IMR-90 (cell line): ENCODE measurements at regions not wholly inside any gene's neighbourhood (a gene's known extent, or its start where the extent isn't known, plus 50 kb on each side); places are given as distances from the start of the nearest gene placed in this dataset.

Experiments used
- ATAC-seq: fragments of 200-7000 bp; cut with Tn5 transposase; 2 replicates; pipeline ENCODE4 v1.9.1; 2020; ENCODE audit warnings: low read depth, mild to moderate bottlenecking, moderate library complexity
- BruUV-seq: library from RNA; stranded (reverse); fragments of 400-500 nt; replicated peaks from 2 replicates; lab custom pipeline; 2021; lab: Mats Ljungman, UMichigan
- CTCF ChIA-PET: fragments of 300-600 bp; formaldehyde crosslinking; extraction: SDS; loops from one replicate; lab custom pipeline; 2021; ENCODE audit warnings: antibody characterized with exemption; lab: Yijun Ruan, JAX
- POLR2A ChIA-PET: fragments of 300-600 bp; sonication (Branson Sonifier 250); formaldehyde crosslinking; loops from one replicate; lab custom pipeline; 2022; ENCODE audit warnings: antibody characterized with exemption; ENCODE audit not compliant: unreplicated experiment; lab: Charles Lee
- DNase-seq: peaks from one replicate; pipeline ENCODE4 v3.0.0; 2013
- H2AFZ ChIP-seq: replicated peaks from 2 replicates; pipeline ENCODE3; 2013; ENCODE audit warnings: low read length, mild to moderate bottlenecking; ENCODE audit not compliant: poor library complexity
- H2AK5ac ChIP-seq: 2 replicates; pipeline ENCODE4 v1.6.1; 2013; ENCODE audit warnings: low read depth, low read length, inconsistent platforms
- H2AK9ac ChIP-seq: replicated peaks from 2 replicates; pipeline ENCODE3; 2013; ENCODE audit warnings: mild to moderate bottlenecking, low read depth, low read length, moderate library complexity; ENCODE audit not compliant: poor library complexity
- H2BK120ac ChIP-seq: 2 replicates; pipeline ENCODE4 v1.6.1; 2013; ENCODE audit warnings: low read depth, low read length, inconsistent platforms
- H2BK15ac ChIP-seq: 3 replicates; pipeline ENCODE4 v1.6.1; 2013; ENCODE audit warnings: low read depth, low read length, inconsistent platforms
- H2BK20ac ChIP-seq: 2 replicates; pipeline ENCODE4 v1.6.1; 2013; ENCODE audit warnings: low read depth, mild to moderate bottlenecking, inconsistent platforms, low read length, moderate library complexity
- H2BK5ac ChIP-seq: 2 replicates; pipeline ENCODE4 v1.6.1; 2013; ENCODE audit warnings: mild to moderate bottlenecking, low read depth, low read length, inconsistent platforms; ENCODE audit not compliant: poor library complexity, severe bottlenecking
- H3K14ac ChIP-seq: replicated peaks from 2 replicates; pipeline ENCODE4 v1.6.1; 2013; ENCODE audit warnings: low read depth, low read length, inconsistent platforms
- H3K18ac ChIP-seq: 2 replicates; pipeline ENCODE4 v1.6.1; 2013; ENCODE audit warnings: low read depth, low read length, control low read depth
- H3K23ac ChIP-seq: 2 replicates; pipeline ENCODE4 v1.6.1; 2013; ENCODE audit warnings: low read depth, low read length, inconsistent platforms
- H3K27ac ChIP-seq: 2 replicates; pipeline ENCODE4 v1.5.1; 2013; ENCODE audit warnings: mild to moderate bottlenecking, control low read depth, low read length; ENCODE audit not compliant: insufficient read depth
- H3K27me3 ChIP-seq: 2 replicates; pipeline ENCODE4 v1.6.1; 2013; ENCODE audit warnings: low read length; ENCODE audit not compliant: control insufficient read depth, insufficient read depth
- H3K36me3 ChIP-seq: 2 replicates; pipeline ENCODE4 v1.6.1; 2013; ENCODE audit warnings: low read length, mixed read lengths; ENCODE audit not compliant: control insufficient read depth, insufficient read depth
- H3K4ac ChIP-seq: 2 replicates; pipeline ENCODE4 v1.6.1; 2013; ENCODE audit warnings: low read depth, low read length, inconsistent platforms
- H3K4me1 ChIP-seq: 2 replicates; pipeline ENCODE4 v1.6.1; 2013; ENCODE audit warnings: low read length, mixed read lengths; ENCODE audit not compliant: control insufficient read depth, insufficient read depth
- H3K4me2 ChIP-seq: 2 replicates; pipeline ENCODE4 v1.6.1; 2013; ENCODE audit warnings: low read depth, mild to moderate bottlenecking, control low read depth, low read length, moderate library complexity
- H3K4me3 ChIP-seq: 2 replicates; pipeline ENCODE4 v1.5.1; 2013; ENCODE audit warnings: low read depth, mild to moderate bottlenecking, control low read depth, low read length, moderate library complexity; ENCODE audit not compliant: insufficient read depth
- H3K56ac ChIP-seq: 2 replicates; pipeline ENCODE4 v1.6.1; 2013; ENCODE audit warnings: low read length, inconsistent platforms; ENCODE audit not compliant: insufficient read depth; ENCODE audit errors: extremely low read depth
- H3K79me1 ChIP-seq, 2 experiments: 2 replicates each; pipeline ENCODE4 v1.6.1; 2013; ENCODE audit warnings: low read length in 2 of 2, inconsistent platforms in 1 of 2, low read depth in 1 of 2
- H3K9ac ChIP-seq: 2 replicates; pipeline ENCODE4 v1.6.1; 2013; ENCODE audit warnings: low read depth, low read length, control low read depth
- H3K9me1 ChIP-seq: 2 replicates; pipeline ENCODE4 v1.6.1; 2013; ENCODE audit warnings: low read length, inconsistent platforms; ENCODE audit not compliant: insufficient read depth
- H3K9me3 ChIP-seq: 2 replicates; pipeline ENCODE4 v1.6.1; 2013; ENCODE audit warnings: low read length; ENCODE audit not compliant: control insufficient read depth, insufficient read depth
- H4K20me1 ChIP-seq: 2 replicates; pipeline ENCODE4 v1.6.1; 2013; ENCODE audit warnings: low read length, inconsistent platforms; ENCODE audit not compliant: insufficient read depth
- H4K5ac ChIP-seq: 2 replicates; pipeline ENCODE4 v1.6.1; 2013; ENCODE audit warnings: mild to moderate bottlenecking, low read depth, low read length, control low read depth
- H4K8ac ChIP-seq, 2 experiments: 2 replicates each; pipeline ENCODE4 v1.6.1; 2013; ENCODE audit warnings: low read depth in 2 of 2, low read length in 2 of 2, control low read depth in 1 of 2, inconsistent platforms in 1 of 2
- H4K91ac ChIP-seq: 2 replicates; pipeline ENCODE4 v1.6.1; 2013; ENCODE audit warnings: low read depth, low read length, inconsistent platforms; ENCODE audit not compliant: insufficient read depth
- BHLHE40 ChIP-seq: fragments of 150-350 bp; IDR thresholded peaks from 2 replicates; pipeline ENCODE4 v1.6.1; 2016; ENCODE audit warnings: mild to moderate bottlenecking, low read depth, low read length
- CEBPB ChIP-seq: IDR thresholded peaks from 2 replicates; pipeline ENCODE4 v1.6.1; 2012; ENCODE audit warnings: low read depth, low read length, improper control_type of control experiment
- CHD1 ChIP-seq: IDR thresholded peaks from 2 replicates; pipeline ENCODE4 v1.6.1; 2012; ENCODE audit warnings: low read depth, low read length, improper control_type of control experiment
- ELK1 ChIP-seq: fragments of 150-350 bp; IDR thresholded peaks from 2 replicates; pipeline ENCODE4 v1.6.1; 2016; ENCODE audit warnings: low read depth, mild to moderate bottlenecking, low read length, moderate library complexity, borderline replicate concordance
- MAFK ChIP-seq: IDR thresholded peaks from 2 replicates; pipeline ENCODE4 v1.6.1; 2012; ENCODE audit warnings: low read depth, low read length, improper control_type of control experiment
- POLR2A ChIP-seq: IDR thresholded peaks from 2 replicates; pipeline ENCODE4 v1.6.1; 2012; ENCODE audit warnings: mild to moderate bottlenecking, low read depth, low read length
- RCOR1 ChIP-seq: IDR thresholded peaks from 2 replicates; pipeline ENCODE4 v1.6.1; 2012; ENCODE audit warnings: mild to moderate bottlenecking, low read length, improper control_type of control experiment; ENCODE audit not compliant: insufficient replicate concordance
- SMC3 ChIP-seq: fragments of 150-350 bp; IDR thresholded peaks from 2 replicates; pipeline ENCODE4 v1.6.1; 2016; ENCODE audit warnings: low read depth, mild to moderate bottlenecking, antibody characterized with exemption, low read length, moderate library complexity
- USF2 ChIP-seq: fragments of 150-350 bp; IDR thresholded peaks from 2 replicates; pipeline ENCODE4 v1.6.1; 2017; ENCODE audit warnings: mild to moderate bottlenecking, antibody characterized with exemption, low read length, low read depth
- WGBS, 2 experiments: methylation state at CpG; one replicate each; pipeline versions ENCODE4 v1.1.5 to v1.1.7; 2013; ENCODE audit warnings: missing lambda C conversion rate in 2 of 2; ENCODE audit not compliant: insufficient read length in 1 of 2; ENCODE audit errors: extremely low coverage in 2 of 2; 5-methylcytosine and 5-hydroxymethylcytosine counted together
- dilution Hi-C: fragments of 300-500 bp; cut with HindIII; formaldehyde crosslinking; loops from one replicate; pipeline ENCODE4 v1.14.3; 2018; ENCODE audit warnings: low sequenced_read_pairs; ENCODE audit not compliant: unreplicated experiment
- in situ Hi-C: fragments of 300-500 bp; cut with MboI; formaldehyde crosslinking; loops from 3 replicates; pipeline ENCODE4 v1.14.3; 2019; ENCODE audit warnings: low sequenced_read_pairs, inconsistent platforms, mixed read lengths
- intact Hi-C: fragments of 100-400 bp; cut with micrococcal nuclease; formaldehyde crosslinking; loops from 2 replicates; pipeline ENCODE4 v1.10.0; 2022

- intact Hi-C loops, result no loop called here
These were observed 239.4 kb downstream of the LURAP1L start for GRCh38 chr9:13013991-13014883.

More at GRCh38 chr9:13013991-13014883, 239.4 kb downstream of the LURAP1L start:
- Histone ChIP-seq H4K5ac (no peak overlapping the region), H2BK120ac (no peak overlapping the region), H2AK5ac (no peak overlapping the region), H3K4me3 (no peak overlapping the region), H4K91ac (no peak overlapping the region), H2AFZ (no peak overlapping the region), H2BK20ac (no peak overlapping the region), H3K79me1 (no peaks in the 10 kb centered on the region), H3K56ac (no peak overlapping the region), H3K14ac (no peak overlapping the region; the same call in 1 of the 2 replicates), H2BK15ac (no peak overlapping the region), H3K9me3 (no peaks in the 10 kb centered on the region), H3K4ac (no peak overlapping the region), H3K36me3 (no peaks in the 10 kb centered on the region), H3K4me2 (no peak overlapping the region), H3K27ac (no peak overlapping the region), H2BK5ac (no peak overlapping the region), H2AK9ac (no peak overlapping the region), H3K9ac (no peak overlapping the region), H3K27me3 (no peaks in the 10 kb centered on the region), H3K9me1 (no peaks in the 10 kb centered on the region), H4K20me1 (no peaks in the 10 kb centered on the region), H3K4me1 (peaks cover 2% of the 10 kb centered on the region; the same call in 1 of the 2 replicates), H4K8ac (no peak overlapping the region), H3K18ac (no peak overlapping the region; the same call in 1 of the 2 replicates), H3K23ac (peak overlapping the region; percentile 3; the same call in 1 of the 2 replicates)
- POLR2A ChIA-PET, result no interaction called here
- TF ChIP-seq POLR2A (no peak), RCOR1 (no peak), USF2 (no peak), ELK1 (no peak), SMC3 (no peak), BHLHE40 (no peak), MAFK (no peak), CEBPB (no peak), CHD1 (no peak)
- dilution Hi-C loops, result no loop called here
- in situ Hi-C loops, result no loop called here
- CTCF ChIA-PET, result no interaction called here
- peak; percentile 65 for ATAC-seq
- WGBS, 2 experiments, result no CpG with 5 or more reads among the region's 2 CpGs
- no TSS peak for BruUV-seq
- peak; percentile 21 for DNase-seq
